GDM1 (cell line): ENCODE measurements at regions not wholly inside any gene's neighbourhood (a gene's known extent, or its start where the extent isn't known, plus 50 kb on each side); places are given as distances from the start of the nearest gene placed in this dataset.

Experiments
- DNase-seq: peaks from one replicate; lab custom pipeline; 2025; lab: John Stamatoyannopoulos, UW

DNA sequence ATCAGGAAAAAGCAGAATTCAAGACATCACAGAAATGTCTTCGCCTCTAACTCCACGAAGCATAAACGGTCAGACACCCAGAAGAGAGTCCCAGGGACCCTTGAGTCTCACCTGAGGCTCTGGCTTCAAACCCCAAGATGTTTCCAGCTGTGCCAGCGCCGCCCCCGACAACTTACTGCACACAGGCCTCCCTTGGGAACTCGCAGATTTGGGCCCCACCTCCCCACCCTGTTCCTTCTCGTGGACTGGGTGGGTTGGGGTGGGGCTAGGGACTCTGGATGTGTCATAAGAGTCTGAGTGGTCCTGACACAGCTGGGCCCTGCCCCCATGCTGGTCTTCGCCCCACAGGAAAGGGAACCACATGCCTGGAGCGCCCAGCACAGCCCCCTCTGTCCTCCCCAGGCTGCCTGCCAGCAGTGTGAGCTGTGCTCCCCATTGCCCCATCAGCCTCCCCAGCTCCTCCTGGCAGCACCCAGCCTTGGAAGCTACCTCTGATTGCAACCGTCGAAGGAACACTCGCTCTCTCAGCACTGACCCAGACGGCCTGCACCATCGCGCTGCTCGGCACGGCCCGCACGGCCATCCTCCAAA lies 147.5 kb downstream of the CRYBB2 start:
- DNase-seq, result no peak

- DNase-seq, result no peak
Observed at GRCh38 chr22:25367756-25368155, 148.3 kb downstream of the CRYBB2 start.

- no peak for DNase-seq
Observed at GRCh38 chr22:25368271-25368670, 148.8 kb downstream of the CRYBB2 start.

- no peak for DNase-seq
Observed at GRCh38 chr22:25369041-25369440, 149.6 kb downstream of the CRYBB2 start.

DNA sequence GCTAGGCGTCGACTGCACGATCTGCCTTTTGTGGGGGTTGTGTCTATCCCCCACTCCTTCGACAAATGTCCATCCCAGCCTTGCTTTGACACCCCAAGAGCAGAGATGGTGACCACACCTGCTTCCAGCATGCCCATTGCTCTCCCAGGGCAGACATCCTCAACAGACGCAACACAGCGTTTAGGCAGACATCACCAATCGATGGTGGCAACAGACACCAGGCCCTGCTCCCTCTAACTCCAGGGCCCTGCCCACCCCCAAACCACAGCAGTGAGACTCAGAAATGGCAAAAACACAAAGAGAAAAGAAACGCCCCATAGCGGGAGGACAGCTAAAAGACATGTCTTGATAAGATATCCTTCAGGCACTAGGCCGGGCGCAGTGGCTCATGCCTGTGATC lies 150.9 kb downstream of the CRYBB2 start:
- DNase-seq, result no peak

DNA sequence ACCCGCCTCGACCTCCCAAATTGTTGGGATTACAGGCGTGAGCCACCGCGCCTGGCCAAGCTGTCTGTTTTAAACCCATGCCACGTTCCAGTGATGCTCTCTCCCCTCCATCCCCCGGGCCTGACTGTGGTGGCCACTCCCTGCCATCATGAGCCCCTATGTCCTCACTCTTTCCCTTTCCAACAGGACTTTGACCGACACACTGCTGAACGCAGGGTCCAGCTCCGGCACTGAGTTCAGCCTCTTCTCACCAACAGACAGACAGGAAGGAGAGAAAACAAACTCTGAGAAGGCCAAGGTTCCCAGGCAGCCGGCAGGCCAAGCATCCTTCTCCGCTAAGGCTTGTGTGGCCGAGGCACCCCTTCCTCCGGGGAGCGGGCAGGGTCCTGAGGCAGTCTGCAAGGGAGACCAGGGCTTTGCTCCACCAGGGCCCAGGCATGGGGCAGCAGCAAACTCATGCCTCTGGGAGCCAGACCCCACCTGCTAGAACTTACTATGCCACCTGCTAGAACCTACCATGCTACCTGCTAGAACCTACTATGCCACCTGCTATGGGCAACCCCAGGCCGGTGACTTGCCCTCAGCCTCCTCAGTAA lies 152.7 kb downstream of the CRYBB2 start:
- no peak for DNase-seq

- no peak for DNase-seq
Observed at GRCh38 chr22:25373961-25374360, 154.5 kb downstream of the CRYBB2 start.

DNA sequence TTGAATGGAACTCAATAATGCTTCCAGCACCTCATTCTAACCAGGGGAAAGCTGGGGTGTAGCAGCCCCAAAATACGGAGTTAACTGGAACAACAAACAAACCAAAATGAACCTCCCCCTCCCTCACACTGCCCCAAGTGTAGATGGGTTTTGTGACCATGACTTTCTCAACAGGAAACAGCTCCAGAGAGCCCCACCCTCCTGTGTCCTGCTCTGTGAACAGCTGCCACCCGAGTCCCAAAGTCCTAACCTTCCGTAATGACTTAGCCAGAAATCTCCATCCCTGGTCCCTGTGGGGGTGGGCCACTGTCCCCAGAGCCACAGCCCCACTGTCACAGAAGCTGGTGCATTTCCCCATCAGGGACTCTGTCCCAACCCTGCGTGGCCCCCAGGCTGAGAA lies 155.4 kb downstream of the CRYBB2 start:
- no peak for DNase-seq

GRCh38 chr22:25375683-25376082 lies 156.2 kb downstream of the CRYBB2 start:
- no peak for DNase-seq

DNA sequence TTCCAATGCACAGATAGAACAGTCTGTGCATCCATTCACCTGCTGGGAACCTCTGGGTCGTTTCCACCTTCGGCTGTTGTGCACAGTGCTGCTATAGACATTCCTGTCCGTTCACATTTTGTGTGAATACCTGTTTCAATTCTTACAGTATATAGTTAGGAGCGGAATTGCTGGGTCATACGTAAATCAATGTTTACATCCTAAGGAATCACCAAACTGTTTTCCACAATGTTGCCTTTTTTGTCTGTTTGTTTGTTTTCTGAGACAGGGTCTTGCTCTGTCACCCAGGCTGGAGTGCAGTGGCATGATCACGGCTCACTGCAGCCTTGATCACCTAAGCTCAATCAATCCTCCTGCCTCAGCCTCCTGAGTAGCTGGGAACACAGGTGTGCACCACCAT lies 158.3 kb downstream of the CRYBB2 start:
- no peak for DNase-seq

- no peak for DNase-seq
Observed at GRCh38 chr22:25380122-25380747, 160.8 kb downstream of the CRYBB2 start.

- no peak for DNase-seq
Observed at GRCh38 chr22:25382762-25383161, 163.3 kb downstream of the CRYBB2 start.

DNA sequence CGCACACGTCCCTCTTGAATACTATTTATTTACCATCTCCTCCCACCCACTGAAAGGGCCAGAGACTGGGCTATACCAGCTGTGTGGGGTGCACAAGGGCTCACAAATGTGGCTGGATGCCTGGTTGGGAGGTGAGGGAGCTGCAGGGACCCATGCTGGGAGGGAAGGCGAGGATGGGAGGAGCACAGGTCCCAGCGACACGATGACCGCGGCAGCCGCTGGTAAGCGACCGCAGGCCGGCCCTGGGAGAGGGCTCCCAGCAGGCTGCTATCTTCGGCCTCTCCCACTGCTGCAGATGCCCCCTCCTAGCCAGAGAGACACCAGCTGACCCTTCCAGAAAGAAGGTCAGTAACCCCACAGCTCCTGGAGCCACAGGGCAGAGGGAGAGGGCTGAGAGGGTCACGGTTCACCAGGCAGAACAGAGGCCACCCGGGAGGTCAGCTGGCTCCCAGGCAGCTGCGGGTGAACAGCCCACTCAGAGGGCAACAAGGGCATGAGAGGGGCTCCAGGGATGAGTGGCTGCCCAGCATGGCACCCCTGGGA lies 163.9 kb downstream of the CRYBB2 start:
- DNase-seq, result no peak

DNA sequence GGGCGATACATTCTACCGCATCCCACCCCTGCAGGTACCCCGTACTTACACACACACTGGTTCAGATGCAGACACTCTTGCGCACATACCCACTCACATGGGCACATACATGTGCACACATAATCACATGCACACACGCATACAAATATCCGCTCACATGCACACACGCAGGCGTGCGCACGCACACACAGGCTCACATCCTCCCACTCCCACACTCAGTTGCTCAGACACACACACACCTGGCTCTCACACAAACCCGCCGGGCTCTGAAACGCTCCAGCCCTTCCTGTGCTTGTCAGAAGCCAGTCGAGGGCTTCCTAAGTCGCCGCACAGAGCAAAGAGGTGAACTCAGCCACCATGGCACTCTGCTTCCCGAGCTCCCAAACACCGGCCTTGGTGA lies 164.5 kb downstream of the CRYBB2 start:
- DNase-seq, result no peak

- no peak for DNase-seq
Observed at GRCh38 chr22:25386538-25386884, 167.1 kb downstream of the CRYBB2 start.

GRCh38 chr22:25388415-25388814 lies 169.0 kb downstream of the CRYBB2 start:
- DNase-seq, result no peak

- peak; percentile 57 for DNase-seq
Observed at GRCh38 chr22:25388866-25389540, 169.6 kb downstream of the CRYBB2 start.

DNA sequence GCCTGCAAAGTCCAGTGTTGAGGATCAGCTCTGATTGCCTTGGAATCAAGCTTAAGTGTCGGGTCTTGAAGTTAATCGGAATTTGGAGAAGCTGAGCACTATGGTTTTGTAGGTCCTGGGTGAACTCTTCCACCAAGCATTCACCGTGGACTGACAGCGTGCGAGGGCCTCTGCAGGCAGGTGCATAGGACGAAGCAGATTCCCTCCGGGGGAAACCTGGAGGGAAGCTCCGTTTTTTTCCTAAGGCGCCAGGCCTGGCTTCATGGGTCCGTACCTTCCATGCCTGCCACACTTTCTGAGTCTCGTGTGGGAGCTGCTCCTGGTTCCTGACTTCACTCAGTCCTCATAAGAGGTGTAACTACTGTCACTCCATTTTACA lies 170.1 kb downstream of the CRYBB2 start:
- DNase-seq, result no peak

DNA sequence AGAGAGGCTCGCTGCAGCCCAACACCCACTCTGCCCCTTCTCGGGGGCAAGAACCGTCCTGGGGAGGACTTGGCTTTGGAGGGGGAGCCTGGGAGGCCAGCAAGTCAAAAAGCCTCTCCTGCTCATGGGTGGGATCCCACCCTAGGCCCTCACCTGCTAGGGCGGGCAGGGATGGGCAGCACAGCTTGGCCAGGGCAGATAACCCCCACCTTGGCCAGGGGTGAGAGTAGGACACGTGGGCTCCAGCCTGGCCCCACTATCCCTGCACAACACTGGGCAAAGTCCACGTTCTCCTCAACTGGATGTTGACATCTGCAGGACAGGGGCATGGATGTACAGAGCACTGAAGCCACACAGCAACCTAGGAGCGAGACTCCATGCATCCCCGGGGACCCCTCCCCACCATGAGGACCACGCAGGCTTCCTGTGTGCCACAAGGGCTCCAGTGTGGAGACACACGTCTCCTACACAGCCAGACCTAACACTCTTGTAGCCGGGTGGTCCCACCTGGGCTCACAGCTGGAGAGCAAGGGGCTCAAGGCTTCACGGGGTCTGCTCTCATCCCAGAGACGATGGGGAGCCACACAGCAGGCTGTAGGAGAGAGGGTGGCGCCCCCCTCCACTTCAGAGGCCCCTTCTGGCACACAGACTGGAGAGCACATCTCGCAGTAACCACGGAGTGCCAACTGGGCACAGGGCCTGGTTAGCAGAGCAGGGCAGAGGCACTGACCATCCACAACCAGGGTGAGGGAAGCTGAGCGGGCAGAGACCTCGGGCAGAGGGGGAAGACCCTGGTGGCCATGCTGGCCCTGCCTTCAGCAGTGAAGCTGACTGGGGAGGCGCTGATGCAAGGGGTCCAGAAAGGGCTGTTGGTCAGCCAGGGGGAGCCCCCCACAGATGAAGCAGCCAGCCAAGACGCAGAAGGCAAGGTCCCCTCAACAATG lies 171.1 kb downstream of the CRYBB2 start:
- DNase-seq, result no peak

DNA sequence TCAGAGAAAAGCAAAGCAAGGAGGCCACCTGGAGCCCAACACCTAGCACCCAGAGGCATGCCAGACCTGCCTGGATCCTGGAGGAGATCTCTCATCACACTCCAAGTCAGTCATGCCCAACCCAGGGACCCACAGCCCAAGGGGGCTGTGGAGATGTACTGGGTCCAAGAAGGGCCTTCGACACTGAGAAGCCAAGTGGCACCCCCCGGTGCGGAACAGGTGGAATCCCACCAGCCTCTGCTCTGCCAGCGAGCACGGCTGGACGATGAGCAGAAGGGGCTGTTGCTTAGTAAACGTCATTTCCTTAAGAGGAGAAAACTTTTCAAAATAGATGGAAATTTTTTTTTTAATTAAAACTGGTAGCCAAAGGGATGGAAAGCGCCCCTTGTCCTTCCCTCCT lies 171.9 kb upstream of the GRK3 start:
- DNase-seq, result no peak

DNA sequence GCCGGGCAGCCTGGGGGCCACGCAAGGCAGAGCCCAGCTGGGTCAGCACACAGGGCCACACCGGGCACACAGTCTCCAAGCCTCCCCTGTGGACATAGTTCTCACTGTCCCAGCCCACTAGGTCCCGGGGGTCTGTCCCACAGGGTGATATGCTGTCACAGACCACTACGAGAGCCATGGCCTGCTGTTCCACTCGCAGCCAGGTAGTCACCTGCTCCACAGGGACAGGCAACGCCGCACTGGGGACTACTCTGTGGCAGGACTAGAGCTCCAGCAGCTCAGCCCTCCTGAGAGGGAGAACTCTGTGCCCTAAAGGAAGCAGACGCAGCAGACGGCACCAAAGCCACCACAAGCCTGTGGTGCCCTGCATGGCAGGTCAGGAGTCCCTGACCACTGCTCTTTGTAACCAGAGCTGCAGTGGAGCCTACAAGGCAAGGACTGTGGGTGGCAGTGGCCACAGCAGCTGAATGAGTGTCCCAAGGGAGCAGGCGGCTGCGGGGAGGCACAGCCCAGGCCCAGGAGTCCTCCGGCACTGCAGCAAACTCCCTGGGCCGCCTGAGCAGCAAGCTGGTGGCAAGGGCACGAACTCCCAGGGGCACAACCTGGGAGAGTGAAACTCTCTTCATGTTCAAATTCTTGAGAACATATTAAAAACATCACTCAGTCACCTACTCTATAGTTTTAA lies 171.2 kb upstream of the GRK3 start:
- no peak for DNase-seq
